Activated CD8-positive, alpha-beta memory T cell treated with anti-CD3 and anti-CD28 coated beads, Interleukin-2, amount 10 ng/mL, durations not matched to agents 7 days and 5 days (primary cell): ENCODE measurements at regions not wholly inside any gene's neighbourhood (a gene's known extent, or its start where the extent isn't known, plus 50 kb on each side); places are given as distances from the start of the nearest gene placed in this dataset.
"Not testable (repeated sequence)": the region's sequence is repeated elsewhere in the genome, so short reads cannot be mapped to it uniquely, and the experiment has no call there.

Experiments
- ATAC-seq: fragments of 150-1000 bp; cut with Tn5 transposase; one replicate; pipeline ENCODE4 v1.10.0; 2021; ENCODE audit warnings: moderate library complexity
- CTCF ChIA-PET: fragments of 350-600 bp; sonication (Branson Sonifier 250); formaldehyde crosslinking; loops from one replicate; lab custom pipeline; 2021; ENCODE audit warnings: antibody characterized with exemption; lab: Charles Lee
- DNase-seq: peaks from one replicate; pipeline ENCODE4 v3.0.0-alpha.2; 2020
- H3K27ac Mint-ChIP-seq: one replicate; pipeline ENCODE4 v1.8.0; 2021; ENCODE audit warnings: mild to moderate bottlenecking, mixed read lengths
- H3K27me3 Mint-ChIP-seq: one replicate; pipeline ENCODE4 v1.8.0; 2021; ENCODE audit warnings: mixed read lengths
- H3K36me3 Mint-ChIP-seq: one replicate; pipeline ENCODE4 v1.8.0; 2021; ENCODE audit warnings: mild to moderate bottlenecking, mixed read lengths
- H3K4me1 Mint-ChIP-seq: one replicate; pipeline ENCODE4 v1.8.0; 2021; ENCODE audit warnings: mixed read lengths
- H3K4me3 Mint-ChIP-seq: one replicate; pipeline ENCODE4 v1.8.0; 2021; ENCODE audit warnings: mild to moderate bottlenecking, moderate library complexity, mixed read lengths
- H3K9me3 Mint-ChIP-seq: one replicate; pipeline ENCODE4 v1.8.0; 2022; ENCODE audit warnings: low read depth, mixed read lengths

DNA sequence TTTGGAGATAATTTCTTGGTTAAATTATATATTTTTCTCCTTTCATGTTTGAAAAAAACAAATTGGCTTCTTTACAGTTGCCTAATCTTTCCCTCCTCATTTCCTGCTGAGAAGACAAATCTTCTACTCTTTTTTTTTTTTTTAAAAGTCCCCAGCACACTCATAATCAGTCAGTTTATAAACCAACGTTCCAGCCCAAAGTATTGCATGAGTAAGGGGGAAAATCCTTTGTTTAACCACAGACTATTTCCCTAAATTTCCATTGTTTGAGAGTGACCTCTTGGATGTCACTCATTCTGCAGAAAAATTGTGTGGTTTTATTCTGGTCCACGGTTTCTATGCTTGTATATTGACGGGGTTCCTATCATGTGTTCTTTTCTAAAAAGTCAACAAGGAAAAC lies 55.1 kb upstream of the TLR4 start:
- CTCF ChIA-PET, result no interaction called here
- Mint-ChIP-seq H3K4me1 (no peaks in the 10 kb centered on the region), H3K9me3 (no peaks in the 10 kb centered on the region), H3K36me3 (no peaks in the 10 kb centered on the region), H3K4me3 (no peak overlapping the region), H3K27me3 (peaks cover 17% of the 10 kb centered on the region), H3K27ac (no peak overlapping the region)
- DNase-seq, result no peak
- ATAC-seq, result no peak

DNA sequence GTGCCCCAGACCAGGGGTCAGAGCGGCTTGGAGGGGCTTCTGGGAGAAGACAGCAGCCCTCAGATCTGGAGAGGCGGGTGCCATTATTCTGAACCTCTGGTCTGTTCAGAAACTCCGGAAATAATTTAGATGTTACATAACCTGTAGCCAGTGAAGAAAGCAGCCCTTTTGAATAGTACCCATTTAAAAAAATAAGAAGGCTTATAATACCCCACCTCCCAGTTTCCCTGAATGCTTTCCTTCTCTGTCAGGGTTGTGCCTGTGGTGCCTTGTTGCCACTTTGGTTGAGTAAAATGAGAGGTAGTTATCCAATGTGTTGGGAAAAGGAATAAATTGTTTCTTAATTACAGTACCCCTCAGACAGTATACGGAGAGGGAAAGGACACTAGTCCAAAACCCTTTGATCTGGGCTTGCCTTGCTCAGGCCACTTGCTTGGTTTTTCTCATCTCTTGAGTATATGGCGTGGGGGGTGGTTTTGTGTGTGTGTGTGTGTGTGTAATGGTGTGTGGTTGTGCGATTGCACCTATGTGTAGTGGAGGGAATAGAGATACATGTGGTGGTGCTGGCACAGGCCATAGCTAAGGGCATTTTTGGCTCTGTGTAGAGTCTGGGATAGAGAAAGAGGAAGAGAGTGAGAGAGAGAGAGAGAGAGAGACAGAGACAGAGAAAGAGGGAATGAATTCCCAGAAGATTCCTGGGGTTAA lies 59.1 kb upstream of the TLR4 start:
- Mint-ChIP-seq H3K27me3 (peaks cover 27% of the 10 kb centered on the region), H3K9me3 (no peaks in the 10 kb centered on the region), H3K27ac (no peak overlapping the region), H3K4me1 (no peaks in the 10 kb centered on the region), H3K4me3 (no peak overlapping the region), H3K36me3 (no peaks in the 10 kb centered on the region)
- ATAC-seq, result no peak
- no peak for DNase-seq
- CTCF ChIA-PET, result interaction anchor here (1.0 kb wide), 1 partner anchor 12 kb away, joined by 4 read pairs; no protein-coding TSS in a partner anchor

GRCh38 chr9:117644133-117644931 lies 59.9 kb upstream of the TLR4 start:
- ATAC-seq, result peak; percentile 55
- no peaks in the 10 kb centered on the region for H3K9me3 Mint-ChIP-seq
- H3K27ac Mint-ChIP-seq, result no peak overlapping the region
- H3K27me3 Mint-ChIP-seq, result peaks cover 26% of the 10 kb centered on the region
- H3K36me3 Mint-ChIP-seq, result no peaks in the 10 kb centered on the region
- H3K4me3 Mint-ChIP-seq, result no peak overlapping the region
- no peaks in the 10 kb centered on the region for H3K4me1 Mint-ChIP-seq
- CTCF ChIA-PET, result interaction anchor here (1.0 kb wide), 1 partner anchor 11 kb away, joined by 4 read pairs; no protein-coding TSS in a partner anchor
- DNase-seq, result peak; percentile 65

GRCh38 chr9:117643288-117643654 lies 60.9 kb upstream of the TLR4 start:
- no peak overlapping the region for H3K4me3 Mint-ChIP-seq
- no peak overlapping the region for H3K27ac Mint-ChIP-seq
- no peaks in the 10 kb centered on the region for H3K9me3 Mint-ChIP-seq
- H3K4me1 Mint-ChIP-seq, result no peaks in the 10 kb centered on the region
- no peaks in the 10 kb centered on the region for H3K36me3 Mint-ChIP-seq
- CTCF ChIA-PET, result no interaction called here
- peaks cover 26% of the 10 kb centered on the region for H3K27me3 Mint-ChIP-seq
- DNase-seq (no peak), ATAC-seq (no peak)

- H3K36me3 Mint-ChIP-seq, DNase-seq, H3K9me3 Mint-ChIP-seq, ATAC-seq, H3K4me1 Mint-ChIP-seq, H3K4me3 Mint-ChIP-seq, CTCF ChIA-PET, H3K27ac Mint-ChIP-seq: not testable (repeated sequence)
- H3K27me3 Mint-ChIP-seq, result peaks cover 26% of the 10 kb centered on the region
Observed at GRCh38 chr9:117642571-117643287, 61.5 kb upstream of the TLR4 start.

DNA sequence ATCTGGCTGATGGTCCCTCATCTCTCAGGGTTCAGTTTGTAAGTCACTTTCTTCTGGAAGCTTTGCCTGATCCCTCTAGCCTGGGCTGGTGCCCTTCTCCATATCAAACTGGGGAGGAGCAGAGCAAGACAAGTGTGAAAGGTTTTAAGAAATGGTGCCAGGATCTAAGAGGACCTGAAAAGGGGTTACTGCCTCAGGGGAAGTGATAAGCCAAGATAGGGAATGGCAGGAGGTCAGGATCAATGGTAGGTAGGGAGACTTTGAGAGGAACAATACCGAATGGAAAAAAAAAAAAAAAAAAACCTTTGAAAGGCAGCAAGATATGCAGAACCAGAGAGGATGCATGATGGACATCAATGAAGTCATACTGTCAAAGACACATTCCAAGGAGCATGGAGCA lies 67.5 kb upstream of the TLR4 start:
- Mint-ChIP-seq H3K4me3 (no peak overlapping the region), H3K4me1 (no peaks in the 10 kb centered on the region), H3K36me3 (no peaks in the 10 kb centered on the region), H3K27me3 (peaks cover 1% of the 10 kb centered on the region), H3K27ac (no peak overlapping the region), H3K9me3 (no peaks in the 10 kb centered on the region)
- no peak for DNase-seq
- no peak for ATAC-seq
- CTCF ChIA-PET, result no interaction called here

DNA sequence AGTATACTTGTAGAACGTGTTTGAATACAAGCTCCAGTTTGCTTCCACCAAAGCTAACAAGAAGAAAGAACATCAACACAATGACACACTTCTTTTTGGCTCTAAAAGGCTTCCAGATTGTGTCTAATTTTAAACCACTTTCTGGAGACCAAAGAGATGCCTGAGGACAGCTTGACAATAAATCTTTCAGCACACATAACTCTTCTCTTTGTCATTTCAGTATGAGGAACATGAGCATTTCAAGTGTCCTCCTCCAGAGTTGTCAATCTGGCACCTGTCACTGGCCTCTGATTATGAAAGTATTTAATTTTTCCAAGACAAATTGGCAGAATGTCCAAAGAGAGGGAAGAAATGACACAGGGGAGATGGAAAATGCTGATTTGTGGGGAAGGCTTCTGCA lies 79.0 kb upstream of the TLR4 start:
- no peaks in the 10 kb centered on the region for H3K4me1 Mint-ChIP-seq

DNA sequence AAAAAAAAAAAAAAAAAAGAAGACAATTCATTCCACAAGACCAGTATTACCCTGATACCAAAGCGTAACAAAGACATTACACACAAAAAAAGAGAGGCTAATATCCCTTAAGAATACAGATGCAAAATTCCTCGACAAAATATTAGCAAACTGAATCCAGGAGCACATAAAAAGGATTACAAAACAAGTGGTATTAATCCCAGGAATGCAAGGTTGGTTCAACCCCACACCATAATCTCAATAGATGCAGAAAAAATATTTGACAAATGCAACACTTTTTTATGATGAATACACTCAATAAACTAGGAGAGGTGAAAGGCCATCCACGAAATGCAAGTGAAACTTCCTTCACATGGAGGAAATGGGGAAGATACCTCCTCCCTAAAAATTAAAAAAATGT lies 80.1 kb upstream of the TLR4 start:
- no peak overlapping the region for H3K27ac Mint-ChIP-seq
- H3K4me3 Mint-ChIP-seq, result no peak overlapping the region
- CTCF ChIA-PET, result no interaction called here
- ATAC-seq (no peak), DNase-seq (no peak)
- H3K36me3 Mint-ChIP-seq, result no peaks in the 10 kb centered on the region
- no peaks in the 10 kb centered on the region for H3K27me3 Mint-ChIP-seq
- H3K4me1 Mint-ChIP-seq, result no peaks in the 10 kb centered on the region
- peaks cover 13% of the 10 kb centered on the region for H3K9me3 Mint-ChIP-seq

More for the DNA sequence above, 79.0 kb upstream of the TLR4 start:
- Mint-ChIP-seq H3K9me3 (peaks cover 13% of the 10 kb centered on the region), H3K27me3 (no peaks in the 10 kb centered on the region), H3K27ac (no peak overlapping the region), H3K36me3 (no peaks in the 10 kb centered on the region), H3K4me3 (no peak overlapping the region)
- CTCF ChIA-PET, result no interaction called here
- ATAC-seq, result no peak
- no peak for DNase-seq

- DNase-seq, result no peak
- H3K4me1 Mint-ChIP-seq, result no peaks in the 10 kb centered on the region
- H3K27me3 Mint-ChIP-seq, result no peaks in the 10 kb centered on the region
- CTCF ChIA-PET, result no interaction called here
- no peak overlapping the region for H3K27ac Mint-ChIP-seq
- peaks cover 13% of the 10 kb centered on the region for H3K9me3 Mint-ChIP-seq
- ATAC-seq, result no peak
- no peaks in the 10 kb centered on the region for H3K36me3 Mint-ChIP-seq
- no peak overlapping the region for H3K4me3 Mint-ChIP-seq
Observed at GRCh38 chr9:117622347-117622746, 81.9 kb upstream of the TLR4 start.

DNA sequence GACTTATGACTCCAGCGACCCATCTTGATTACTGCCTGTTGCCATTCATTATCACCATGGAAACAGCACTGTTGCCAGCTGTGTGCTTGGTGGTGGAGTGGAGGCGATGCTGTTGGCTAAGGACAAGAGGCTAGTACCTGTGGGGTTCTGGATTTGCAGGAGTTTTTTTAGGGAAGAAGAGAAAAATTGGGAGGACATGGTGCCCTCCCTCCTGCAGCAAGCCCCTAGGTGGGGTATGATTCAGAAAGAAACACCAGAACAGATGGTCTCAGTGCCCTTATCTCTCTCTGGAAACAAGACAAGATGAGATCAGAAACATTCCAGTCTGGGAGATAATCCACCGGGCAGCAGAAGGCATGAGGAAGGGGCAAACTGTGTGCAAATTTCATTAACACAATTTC lies 87.8 kb upstream of the TLR4 start:
- CTCF ChIA-PET, result no interaction called here
- ATAC-seq (no peak), DNase-seq (no peak)
- H3K27ac Mint-ChIP-seq, result no peak overlapping the region
- H3K9me3 Mint-ChIP-seq, result peaks cover 2% of the 10 kb centered on the region
- no peak overlapping the region for H3K4me3 Mint-ChIP-seq
- no peaks in the 10 kb centered on the region for H3K36me3 Mint-ChIP-seq
- H3K4me1 Mint-ChIP-seq, result no peaks in the 10 kb centered on the region
- no peaks in the 10 kb centered on the region for H3K27me3 Mint-ChIP-seq

DNA sequence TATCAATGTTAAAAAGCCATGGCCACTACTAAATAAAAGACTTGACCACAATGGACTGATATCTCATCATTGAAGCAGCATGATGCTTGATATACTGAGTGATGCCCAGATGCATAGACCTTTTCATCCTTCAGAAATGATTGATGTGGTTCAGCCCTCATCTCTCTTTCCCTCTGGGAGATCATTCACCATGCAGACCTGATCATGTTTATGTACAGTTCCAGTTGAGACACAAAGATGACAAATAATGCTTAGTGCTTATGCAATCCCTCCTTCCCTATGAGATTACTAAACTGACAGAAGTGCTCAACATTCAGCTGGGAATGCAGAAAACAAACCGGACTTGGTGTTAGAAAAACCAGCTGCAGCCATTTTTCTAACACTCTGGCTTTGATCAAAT lies 91.9 kb upstream of the TLR4 start:
- H3K4me1 Mint-ChIP-seq, result no peaks in the 10 kb centered on the region
- peaks cover 2% of the 10 kb centered on the region for H3K9me3 Mint-ChIP-seq
- no peaks in the 10 kb centered on the region for H3K36me3 Mint-ChIP-seq
- H3K4me3 Mint-ChIP-seq, result no peak overlapping the region
- no peak overlapping the region for H3K27ac Mint-ChIP-seq
- CTCF ChIA-PET, result no interaction called here
- no peaks in the 10 kb centered on the region for H3K27me3 Mint-ChIP-seq
- ATAC-seq, result no peak
- DNase-seq, result no peak

GRCh38 chr9:117597977-117598376 lies 106.2 kb upstream of the TLR4 start:
- ATAC-seq (no peak), DNase-seq (no peak)
- H3K4me3 Mint-ChIP-seq, result no peak overlapping the region
- no peaks in the 10 kb centered on the region for H3K36me3 Mint-ChIP-seq
- no peaks in the 10 kb centered on the region for H3K4me1 Mint-ChIP-seq
- H3K27me3 Mint-ChIP-seq, result no peaks in the 10 kb centered on the region
- CTCF ChIA-PET, result no interaction called here
- peaks cover 10% of the 10 kb centered on the region for H3K9me3 Mint-ChIP-seq
- no peak overlapping the region for H3K27ac Mint-ChIP-seq

GRCh38 chr9:117596678-117597077 lies 107.5 kb upstream of the TLR4 start:
- CTCF ChIA-PET, result interaction anchor here (0.7 kb wide), 1 partner anchor 1990 kb away, joined by 5 read pairs; no protein-coding TSS in a partner anchor
- no peak for ATAC-seq

More at GRCh38 chr9:117596678-117597077, 107.5 kb upstream of the TLR4 start:
- Mint-ChIP-seq H3K4me3 (no peak overlapping the region), H3K27me3 (no peaks in the 10 kb centered on the region), H3K9me3 (peaks cover 10% of the 10 kb centered on the region), H3K4me1 (no peaks in the 10 kb centered on the region), H3K36me3 (no peaks in the 10 kb centered on the region), H3K27ac (no peak overlapping the region)
- DNase-seq, result no peak
